ENCODE measurements at regions not wholly inside any gene's neighbourhood (a gene's known extent, or its start where the extent isn't known, plus 50 kb on each side); places are given as distances from the start of the nearest gene placed in this dataset.

GRCh38 chr9:523444-523843 lies 308.8 kb downstream of the DOCK8 start:
- no peak for DNase-seq (ENCODE audit: low read depth, low spot score)
- in situ Hi-C loops (cut with HindIII; ENCODE audit: low sequenced_read_pairs): no loop called here
- no peak overlapping the region for H3K4me3 ChIP-seq (ENCODE audit: low read depth, low read length)
- no peak for TF ChIP-seq CTCF (IDR thresholded peaks at IDR 0.05; ENCODE audit: low read depth, low read length)

- in situ Hi-C loops (cut with HindIII; ENCODE audit: low sequenced_read_pairs): no loop called here
- no peak for TF ChIP-seq CTCF (IDR thresholded peaks at IDR 0.05; ENCODE audit: low read depth, low read length)
- no peak overlapping the region for H3K4me3 ChIP-seq (ENCODE audit: low read depth, low read length)
- DNase-seq (ENCODE audit: low read depth, low spot score): no peak
Observed at GRCh38 chr9:524008-524407, 309.3 kb downstream of the DOCK8 start.

- no peak overlapping the region for H3K4me3 ChIP-seq (ENCODE audit: low read depth, low read length)
- no peak for TF ChIP-seq CTCF (IDR thresholded peaks at IDR 0.05; ENCODE audit: low read depth, low read length)
- DNase-seq (ENCODE audit: low read depth, low spot score): no peak
- in situ Hi-C loops (cut with HindIII; ENCODE audit: low sequenced_read_pairs): no loop called here
Observed at GRCh38 chr9:526904-527591, 312.4 kb downstream of the DOCK8 start.

GRCh38 chr9:529731-530130 lies 311.8 kb upstream of the DMRT1 start:
- no peak for DNase-seq (ENCODE audit: low read depth, low spot score)
- TF ChIP-seq CTCF (IDR thresholded peaks at IDR 0.05; ENCODE audit: low read depth, low read length): no peak
- in situ Hi-C loops (cut with HindIII; ENCODE audit: low sequenced_read_pairs): no loop called here
- no peak overlapping the region for H3K4me3 ChIP-seq (ENCODE audit: low read depth, low read length)

GRCh38 chr9:530681-531080 lies 310.8 kb upstream of the DMRT1 start:
- DNase-seq (ENCODE audit: low read depth, low spot score): peak; percentile 44
- in situ Hi-C loops (cut with HindIII; ENCODE audit: low sequenced_read_pairs): no loop called here
- no peak for TF ChIP-seq CTCF (IDR thresholded peaks at IDR 0.05; ENCODE audit: low read depth, low read length)
- no peak overlapping the region for H3K4me3 ChIP-seq (ENCODE audit: low read depth, low read length)

GRCh38 chr9:532707-533106 lies 308.8 kb upstream of the DMRT1 start:
- no peak for TF ChIP-seq CTCF (IDR thresholded peaks at IDR 0.05; ENCODE audit: low read depth, low read length)
- DNase-seq (ENCODE audit: low read depth, low spot score): no peak
- in situ Hi-C loops (cut with HindIII; ENCODE audit: low sequenced_read_pairs): no loop called here
- no peak overlapping the region for H3K4me3 ChIP-seq (ENCODE audit: low read depth, low read length)
